H9 (cell line): ENCODE measurements at regions not wholly inside any gene's neighbourhood (a gene's known extent, or its start where the extent isn't known, plus 50 kb on each side); places are given as distances from the start of the nearest gene placed in this dataset.
A peak's percentile ranks its signal among the peaks of the same experiment; 100 is the strongest.

ENCODE experiments used
- DNase-seq: peaks from one replicate; pipeline ENCODE4 v3.0.0-alpha.2; 2017
- H2AFZ ChIP-seq: one replicate; pipeline ENCODE4 v1.6.1; 2013; ENCODE audit warnings: mild to moderate bottlenecking, low read length, control low read depth, moderate library complexity
- H2AK5ac ChIP-seq: 2 replicates; pipeline ENCODE4 v1.6.1; 2013; ENCODE audit warnings: low read length, control low read depth, mixed read lengths; ENCODE audit not compliant: insufficient read length
- H2BK120ac ChIP-seq: one replicate; pipeline ENCODE4 v1.6.1; 2013; ENCODE audit warnings: low read depth, mild to moderate bottlenecking, low read length, control low read depth, inconsistent platforms; ENCODE audit not compliant: poor library complexity, severe bottlenecking
- H2BK12ac ChIP-seq: 2 replicates; pipeline ENCODE4 v1.6.1; 2013; ENCODE audit warnings: low read length, control low read depth, mixed read lengths, low read depth; ENCODE audit not compliant: insufficient read length
- H2BK15ac ChIP-seq: 2 replicates; pipeline ENCODE4 v1.6.1; 2013; ENCODE audit warnings: low read depth, low read length, control low read depth
- H2BK20ac ChIP-seq: one replicate; pipeline ENCODE4 v1.6.1; 2013; ENCODE audit warnings: low read depth, mild to moderate bottlenecking, low read length, control low read depth, inconsistent platforms; ENCODE audit not compliant: poor library complexity, severe bottlenecking
- H2BK5ac ChIP-seq: 2 replicates; pipeline ENCODE4 v1.6.1; 2013; ENCODE audit warnings: low read length, control low read depth, mixed read lengths; ENCODE audit not compliant: insufficient read length
- H3K14ac ChIP-seq: 2 replicates; pipeline ENCODE4 v1.6.1; 2013; ENCODE audit warnings: low read length, control low read depth; ENCODE audit not compliant: insufficient read depth
- H3K18ac ChIP-seq: 2 replicates; pipeline ENCODE4 v1.6.1; 2013; ENCODE audit warnings: low read depth, mild to moderate bottlenecking, mixed read lengths, low read length, control low read depth; ENCODE audit not compliant: insufficient read length
- H3K23ac ChIP-seq: 2 replicates; pipeline ENCODE4 v1.6.1; 2013; ENCODE audit warnings: low read length, control low read depth, mixed read lengths, low read depth; ENCODE audit not compliant: insufficient read length
- H3K23me2 ChIP-seq: 2 replicates; pipeline ENCODE4 v1.6.1; 2013; ENCODE audit warnings: low read depth, mild to moderate bottlenecking, mixed read lengths, low read length, control low read depth; ENCODE audit not compliant: insufficient read length, poor library complexity, severe bottlenecking
- H3K27ac ChIP-seq: 2 replicates; pipeline ENCODE4 v1.5.1; 2013; ENCODE audit warnings: low read length, control low read depth, mixed read lengths, low read depth; ENCODE audit not compliant: insufficient read length
- H3K27me3 ChIP-seq: 2 replicates; pipeline ENCODE4 v1.6.1; 2013; ENCODE audit warnings: low read length, control low read depth, inconsistent platforms; ENCODE audit not compliant: insufficient read depth
- H3K4ac ChIP-seq: 2 replicates; pipeline ENCODE4 v1.6.1; 2013; ENCODE audit warnings: low read depth, mild to moderate bottlenecking, control low read depth, inconsistent platforms, low read length, moderate library complexity
- H3K4me1 ChIP-seq: 2 replicates; pipeline ENCODE4 v1.6.1; 2013; ENCODE audit warnings: low read length, control low read depth, inconsistent platforms; ENCODE audit not compliant: insufficient read depth
- H3K4me2 ChIP-seq: 2 replicates; pipeline ENCODE4 v1.6.1; 2013; ENCODE audit warnings: low read length, control low read depth, mixed read lengths; ENCODE audit not compliant: insufficient read length, insufficient read depth
- H3K56ac ChIP-seq: 2 replicates; pipeline ENCODE4 v1.6.1; 2013; ENCODE audit warnings: low read depth, mild to moderate bottlenecking, mixed read lengths, low read length, control low read depth; ENCODE audit not compliant: insufficient read length
- H3K79me1 ChIP-seq: 2 replicates; pipeline ENCODE4 v1.6.1; 2013; ENCODE audit warnings: low read depth, mild to moderate bottlenecking, moderate library complexity, low read length, control low read depth, inconsistent platforms; ENCODE audit not compliant: insufficient read depth, poor library complexity, severe bottlenecking
- H3K79me2 ChIP-seq: 2 replicates; pipeline ENCODE4 v1.6.1; 2013; ENCODE audit warnings: low read length, control low read depth, inconsistent platforms; ENCODE audit not compliant: insufficient read depth
- H3K9ac ChIP-seq: 2 replicates; pipeline ENCODE4 v1.6.1; 2013; ENCODE audit warnings: low read length, control low read depth, mixed read lengths; ENCODE audit not compliant: insufficient read length; ENCODE audit errors: extremely low read depth
- H3K9me3 ChIP-seq: one replicate; pipeline ENCODE4 v1.6.1; 2013; ENCODE audit warnings: low read depth, low read length, inconsistent platforms; ENCODE audit not compliant: control insufficient read depth
- H3T11ph ChIP-seq: one replicate; pipeline ENCODE4 v1.6.1; 2013; ENCODE audit warnings: mild to moderate bottlenecking, low read length, control low read depth, inconsistent platforms
- H4K20me1 ChIP-seq: one replicate; pipeline ENCODE4 v1.6.1; 2013; ENCODE audit not compliant: control insufficient read depth, insufficient read length, insufficient read depth
- H4K5ac ChIP-seq: 2 replicates; pipeline ENCODE4 v1.6.1; 2013; ENCODE audit warnings: low read depth, mild to moderate bottlenecking, mixed read lengths, low read length, control low read depth; ENCODE audit not compliant: insufficient read length
- H4K8ac ChIP-seq: replicated peaks from 2 replicates; pipeline ENCODE4 v1.6.1; 2013; ENCODE audit warnings: low read length, control low read depth, mixed read lengths, low read depth; ENCODE audit not compliant: insufficient read length
- H4K91ac ChIP-seq: 2 replicates; pipeline ENCODE4 v1.6.1; 2013; ENCODE audit warnings: low read depth, mild to moderate bottlenecking, moderate library complexity, mixed read lengths, low read length, control low read depth; ENCODE audit not compliant: insufficient read length
- H3K27ac Mint-ChIP-seq, 3 experiments: 2 replicates in 2 of 3; 3 replicates in 1 of 3; pipeline ENCODE4 v1.8.0; 2020 to 2021; ENCODE audit warnings: mixed read lengths in 3 of 3, mild to moderate bottlenecking in 1 of 3, moderate library complexity in 1 of 3
- H3K27me3 Mint-ChIP-seq: 2 replicates; pipeline ENCODE4 v1.8.0; 2021; ENCODE audit warnings: low read depth, mild to moderate bottlenecking, moderate library complexity, mixed read lengths
- H3K36me3 Mint-ChIP-seq, 3 experiments: 2 replicates in 2 of 3; 3 replicates in 1 of 3; pipeline ENCODE4 v1.8.0; 2020 to 2021; ENCODE audit warnings: low read depth in 3 of 3, mixed read lengths in 3 of 3; ENCODE audit not compliant: insufficient read depth in 1 of 3
- H3K4me1 Mint-ChIP-seq, 2 experiments: 2 replicates each; pipeline ENCODE4 v1.8.0; 2020; ENCODE audit warnings: mixed read lengths in 2 of 2
- H3K4me3 Mint-ChIP-seq, 2 experiments: 2 replicates in 1 of 2; 3 replicates in 1 of 2; pipeline ENCODE4 v1.8.0; 2020 to 2021; ENCODE audit warnings: mild to moderate bottlenecking in 2 of 2, mixed read lengths in 2 of 2, moderate library complexity in 1 of 2
- H3K9me3 Mint-ChIP-seq, 2 experiments: 2 replicates in 1 of 2; 3 replicates in 1 of 2; pipeline ENCODE4 v1.8.0; 2020; ENCODE audit warnings: mild to moderate bottlenecking in 2 of 2, mixed read lengths in 2 of 2, moderate library complexity in 1 of 2
- WGBS: extraction: QIAGEN DNeasy Blood & Tissue Kit; methylation state at CpG from one replicate; pipeline ENCODE4 v1.1.7; 2013; ENCODE audit warnings: missing lambda C conversion rate, low lambda C conversion rate, mixed read lengths; ENCODE audit not compliant: insufficient read length; ENCODE audit errors: extremely low coverage; 5-methylcytosine and 5-hydroxymethylcytosine counted together
- TF ChIP-seq, protein P1 (sequence below): fragments of 200-600 bp; sonication (generic); conservative IDR thresholded peaks from 3 replicates; pipeline ENCODE4 v1.8.0; 2021; ENCODE audit warnings: antibody characterized with exemption, mild to moderate bottlenecking

DNA sequence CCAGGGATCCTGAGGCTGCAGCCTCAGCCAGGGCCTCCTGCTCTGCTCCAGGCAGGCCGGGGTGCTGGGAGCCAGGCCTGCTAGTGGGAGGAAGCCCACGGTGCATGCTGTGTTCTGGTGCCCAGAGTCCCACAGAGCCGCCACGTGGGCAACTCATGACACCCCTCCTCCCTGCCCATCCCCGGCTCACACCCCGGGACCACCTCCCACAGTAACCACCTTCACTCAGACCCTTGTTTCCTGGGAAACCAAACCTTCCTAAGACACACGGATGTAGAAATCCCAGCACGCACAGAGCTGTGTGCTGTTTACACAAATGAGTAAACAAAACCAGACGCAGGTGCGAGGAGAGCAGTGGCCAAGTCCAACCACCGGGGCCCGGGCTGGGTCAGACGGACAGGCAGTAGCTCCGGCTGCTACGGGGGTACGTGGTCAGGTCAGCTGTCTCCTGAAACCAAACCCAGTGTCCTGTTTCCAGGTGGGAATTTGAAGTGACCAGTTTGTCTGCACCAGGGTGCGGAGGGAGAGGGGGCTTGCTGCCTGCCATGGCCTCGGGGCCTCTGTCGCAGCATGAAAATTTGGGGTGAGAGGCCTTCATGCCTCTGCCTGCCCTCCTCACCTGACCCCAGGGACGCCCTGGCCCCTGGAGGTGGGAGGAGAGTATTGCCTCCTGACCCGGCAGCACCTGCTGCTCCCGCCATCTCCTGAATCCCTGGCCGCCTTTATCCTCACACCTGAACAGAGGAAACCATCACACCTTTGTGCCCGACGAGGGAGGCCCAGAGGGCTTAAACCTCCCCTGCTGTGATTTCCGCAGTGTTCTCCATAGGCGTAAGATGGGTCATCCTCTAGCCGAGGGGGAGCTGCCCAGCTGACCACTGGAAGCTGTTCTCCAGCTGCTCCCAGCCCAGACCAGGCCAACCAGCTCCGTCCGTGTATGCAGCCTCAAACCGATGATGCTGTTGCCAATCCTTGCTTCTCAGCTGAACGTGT lies 52.0 kb upstream of the SMOC2 start:
- no peaks in the 10 kb centered on the region for H4K20me1 ChIP-seq
- peaks cover 4 to 5% of the 10 kb centered on the region in 2 experiments; a peak in 3 of 5 replicates for H3K9me3 Mint-ChIP-seq
- no peaks in the 10 kb centered on the region for H3K4me1 ChIP-seq
- no peak overlapping the region for H3T11ph ChIP-seq
- H3K4ac ChIP-seq = no peak overlapping the region
- H3K79me2 ChIP-seq = no peaks in the 10 kb centered on the region
- no peak overlapping the region for H4K5ac ChIP-seq
- H2BK120ac ChIP-seq = no peak overlapping the region
- H2BK12ac ChIP-seq = no peak overlapping the region
- peaks cover 2 to 13% of the 10 kb centered on the region in 2 experiments; a peak in 3 of 4 replicates for H3K4me1 Mint-ChIP-seq
- H2AK5ac ChIP-seq = no peak overlapping the region
- WGBS = no CpG with 5 or more reads among the region's 32 CpGs
- H3K9me3 ChIP-seq = no peaks in the 10 kb centered on the region
- no peak overlapping the region for H3K18ac ChIP-seq
- no peak overlapping the region for H3K27ac Mint-ChIP-seq
- no peak overlapping the region for H2AFZ ChIP-seq
- no peaks in the 10 kb centered on the region for H3K27me3 ChIP-seq
- H3K4me3 Mint-ChIP-seq = no peak overlapping the region
- H3K36me3 Mint-ChIP-seq = peaks cover 0 to 5% (median 0%) of the 10 kb centered on the region in 3 experiments; a peak in 1 of 7 replicates
- no peak overlapping the region for H4K91ac ChIP-seq
- H3K27ac ChIP-seq = no peak overlapping the region
- no peak overlapping the region for H2BK20ac ChIP-seq
- H3K23ac ChIP-seq = no peak overlapping the region
- H2BK15ac ChIP-seq = no peak overlapping the region
- no peaks in the 10 kb centered on the region; the same call in 1 of the 2 replicates for H3K27me3 Mint-ChIP-seq
- H3K79me1 ChIP-seq = no peaks in the 10 kb centered on the region
- H2BK5ac ChIP-seq = no peak overlapping the region
- H3K4me2 ChIP-seq = no peak overlapping the region
- no peaks in the 10 kb centered on the region for H3K23me2 ChIP-seq
- H4K8ac ChIP-seq = no peak overlapping the region
- H3K9ac ChIP-seq = no peak overlapping the region
- no peak overlapping the region for H3K56ac ChIP-seq
- no peak overlapping the region for H3K14ac ChIP-seq
- TF ChIP-seq, protein P1, sequence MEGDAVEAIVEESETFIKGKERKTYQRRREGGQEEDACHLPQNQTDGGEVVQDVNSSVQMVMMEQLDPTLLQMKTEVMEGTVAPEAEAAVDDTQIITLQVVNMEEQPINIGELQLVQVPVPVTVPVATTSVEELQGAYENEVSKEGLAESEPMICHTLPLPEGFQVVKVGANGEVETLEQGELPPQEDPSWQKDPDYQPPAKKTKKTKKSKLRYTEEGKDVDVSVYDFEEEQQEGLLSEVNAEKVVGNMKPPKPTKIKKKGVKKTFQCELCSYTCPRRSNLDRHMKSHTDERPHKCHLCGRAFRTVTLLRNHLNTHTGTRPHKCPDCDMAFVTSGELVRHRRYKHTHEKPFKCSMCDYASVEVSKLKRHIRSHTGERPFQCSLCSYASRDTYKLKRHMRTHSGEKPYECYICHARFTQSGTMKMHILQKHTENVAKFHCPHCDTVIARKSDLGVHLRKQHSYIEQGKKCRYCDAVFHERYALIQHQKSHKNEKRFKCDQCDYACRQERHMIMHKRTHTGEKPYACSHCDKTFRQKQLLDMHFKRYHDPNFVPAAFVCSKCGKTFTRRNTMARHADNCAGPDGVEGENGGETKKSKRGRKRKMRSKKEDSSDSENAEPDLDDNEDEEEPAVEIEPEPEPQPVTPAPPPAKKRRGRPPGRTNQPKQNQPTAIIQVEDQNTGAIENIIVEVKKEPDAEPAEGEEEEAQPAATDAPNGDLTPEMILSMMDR = peak; percentile 50
- peak; percentile 44 for DNase-seq
